ENCODE measurements at regions not wholly inside any gene's neighbourhood (a gene's known extent, or its start where the extent isn't known, plus 50 kb on each side); places are given as distances from the start of the nearest gene placed in this dataset.
"Not testable (repeated sequence)": the region's sequence is repeated elsewhere in the genome, so short reads cannot be mapped to it uniquely, and the experiment has no call there.

DNA sequence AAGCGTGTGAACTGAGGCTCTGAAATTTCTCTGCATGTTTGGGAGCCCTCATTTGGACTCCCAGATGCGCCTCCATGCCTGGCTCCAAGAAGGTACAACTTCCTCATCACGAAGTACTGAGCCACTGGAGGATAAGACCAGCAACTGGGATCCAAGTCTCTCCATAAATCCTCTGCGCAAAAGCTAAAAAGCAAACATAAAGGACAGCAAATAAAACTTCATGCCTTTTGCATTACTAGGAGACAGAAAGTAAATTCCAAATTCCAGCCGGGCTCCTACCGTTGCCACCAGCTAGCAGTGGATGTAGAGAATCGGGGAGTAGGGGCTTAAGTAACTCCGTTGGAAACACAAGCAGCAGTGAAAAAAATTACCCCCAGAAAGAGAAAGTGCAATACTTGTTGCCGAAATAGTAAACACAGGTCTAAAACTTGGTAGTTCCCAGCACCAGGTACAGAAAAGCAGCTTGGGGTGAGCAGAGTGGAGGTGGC lies 477.1 kb upstream of the TENM3 start:
- DNase-seq, result no peak

DNA sequence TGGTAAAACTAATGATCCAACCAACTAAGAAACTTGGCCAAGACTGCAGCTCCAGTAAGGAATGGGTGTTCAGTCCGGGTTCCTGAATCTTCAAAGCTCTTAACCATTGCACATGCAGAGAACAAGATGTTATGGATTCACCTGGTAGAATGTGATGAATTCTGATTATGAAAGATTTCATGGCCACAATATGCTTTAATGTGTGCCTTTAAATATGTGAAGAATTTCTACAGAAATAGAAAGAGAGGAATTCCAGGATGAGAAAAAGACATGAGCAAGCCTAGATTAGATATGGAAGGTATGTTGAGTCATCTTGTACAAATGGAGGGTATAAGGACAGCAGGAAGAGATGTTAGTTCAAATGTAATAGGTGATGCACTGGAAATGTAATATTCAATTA lies 472.2 kb upstream of the TENM3 start:
- no peak for DNase-seq

GRCh38 chr4:181775298-181775697 lies 467.9 kb upstream of the TENM3 start:
- DNase-seq, result no peak

GRCh38 chr4:181776264-181777054 lies 466.7 kb upstream of the TENM3 start:
- no peak for DNase-seq

GRCh38 chr4:181777518-181777917 lies 465.7 kb upstream of the TENM3 start:
- DNase-seq, result no peak

GRCh38 chr4:181784881-181785280 lies 458.3 kb upstream of the TENM3 start:
- DNase-seq, result no peak

- no peak for DNase-seq
These were observed 450.6 kb upstream of the TENM3 start for GRCh38 chr4:181792641-181793040.

- no peak for DNase-seq
These were observed 450.1 kb upstream of the TENM3 start for GRCh38 chr4:181793096-181793495.

GRCh38 chr4:181796502-181796901 lies 446.7 kb upstream of the TENM3 start:
- DNase-seq, result no peak

GRCh38 chr4:181798536-181798935 lies 444.7 kb upstream of the TENM3 start:
- DNase-seq, result no peak

DNA sequence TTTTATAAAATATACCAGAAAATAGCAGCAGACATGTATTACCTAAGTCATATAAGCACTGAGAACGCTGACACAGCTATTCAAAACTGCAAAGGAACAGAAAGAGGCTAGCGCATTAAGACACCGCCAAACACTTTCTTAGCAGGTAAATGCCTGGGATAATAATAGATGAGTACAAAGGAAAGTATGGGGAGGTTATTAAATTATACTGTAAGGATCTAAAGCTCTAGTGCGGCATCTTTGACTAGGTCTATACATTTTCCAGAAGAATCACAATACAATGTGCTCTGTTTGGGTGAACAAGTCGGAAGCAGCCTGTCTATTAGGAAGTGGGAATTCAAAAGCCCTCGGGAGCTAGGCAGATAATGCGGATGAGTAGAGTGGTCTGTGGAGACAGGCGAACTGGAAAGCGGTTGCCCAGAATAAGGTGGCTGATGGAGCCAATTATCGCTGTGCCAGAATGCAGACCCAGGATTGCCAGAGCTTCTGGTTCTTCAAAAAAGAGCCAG lies 443.6 kb upstream of the TENM3 start:
- no peak for DNase-seq

- no peak for DNase-seq
These were observed 441.0 kb upstream of the TENM3 start for GRCh38 chr4:181802207-181802606.

GRCh38 chr4:181807771-181808170 lies 435.4 kb upstream of the TENM3 start:
- no peak for DNase-seq

- DNase-seq, result no peak
These were observed 432.5 kb upstream of the TENM3 start for GRCh38 chr4:181810711-181811110.

DNA sequence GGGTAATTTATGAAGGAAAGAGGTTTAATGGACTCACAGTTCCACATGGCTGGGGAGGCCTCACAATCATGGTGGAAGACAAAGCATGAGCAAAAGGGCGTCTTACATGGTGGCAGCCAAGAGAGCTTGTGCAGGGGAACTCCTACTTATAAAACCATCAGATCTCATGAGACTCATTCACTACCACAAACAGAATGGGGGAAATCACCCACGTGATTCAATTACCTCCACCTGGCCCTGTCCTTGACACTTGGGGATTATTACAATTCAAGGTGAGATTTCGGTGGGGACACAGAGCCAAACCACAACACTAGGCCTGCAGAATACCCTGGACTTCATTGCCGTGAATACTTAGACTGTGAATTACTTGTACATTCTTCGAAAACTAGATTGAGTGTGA lies 431.7 kb upstream of the TENM3 start:
- DNase-seq, result not testable (repeated sequence)

DNA sequence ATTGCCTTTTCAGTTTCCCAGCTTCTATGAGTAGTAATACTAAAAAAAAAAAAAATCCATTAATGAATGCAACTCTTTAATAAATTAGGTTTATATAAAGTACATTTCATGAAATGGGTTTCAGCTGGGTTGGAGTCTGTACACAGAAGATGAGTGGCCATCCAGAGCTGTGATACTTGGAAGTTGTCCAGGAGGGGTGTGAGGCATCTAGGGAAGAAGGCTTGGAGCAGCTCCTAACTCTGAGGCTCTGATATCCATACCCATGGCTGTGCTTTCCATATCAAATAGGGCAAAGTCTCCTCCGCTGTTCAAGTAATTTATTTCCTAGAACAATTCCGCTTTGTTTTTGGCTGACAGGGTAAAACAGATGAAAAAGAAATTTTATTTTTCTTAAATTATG lies 423.3 kb upstream of the TENM3 start:
- DNase-seq, result no peak

GRCh38 chr4:181820553-181820952 lies 422.6 kb upstream of the TENM3 start:
- DNase-seq, result no peak

- DNase-seq, result no peak
These were observed 421.9 kb upstream of the TENM3 start for GRCh38 chr4:181821039-181822004.

DNA sequence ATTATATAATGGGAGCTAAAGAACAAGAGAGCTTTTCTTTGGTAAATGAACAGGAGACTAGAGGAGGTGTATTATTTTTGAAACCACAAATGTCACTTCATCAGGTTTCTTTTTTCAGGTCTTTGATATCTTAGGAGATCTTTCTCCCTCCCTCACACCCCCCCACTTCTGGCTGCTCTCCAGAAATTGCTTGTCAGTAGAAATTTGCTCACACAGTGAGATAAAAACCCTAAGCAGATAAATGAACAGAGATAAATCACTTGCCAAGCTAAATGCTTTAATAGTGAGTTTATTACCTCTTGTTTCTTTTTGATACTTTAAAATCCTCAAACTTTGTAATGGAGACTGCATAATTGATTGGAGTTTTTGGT lies 421.2 kb upstream of the TENM3 start:
- DNase-seq, result no peak

DNA sequence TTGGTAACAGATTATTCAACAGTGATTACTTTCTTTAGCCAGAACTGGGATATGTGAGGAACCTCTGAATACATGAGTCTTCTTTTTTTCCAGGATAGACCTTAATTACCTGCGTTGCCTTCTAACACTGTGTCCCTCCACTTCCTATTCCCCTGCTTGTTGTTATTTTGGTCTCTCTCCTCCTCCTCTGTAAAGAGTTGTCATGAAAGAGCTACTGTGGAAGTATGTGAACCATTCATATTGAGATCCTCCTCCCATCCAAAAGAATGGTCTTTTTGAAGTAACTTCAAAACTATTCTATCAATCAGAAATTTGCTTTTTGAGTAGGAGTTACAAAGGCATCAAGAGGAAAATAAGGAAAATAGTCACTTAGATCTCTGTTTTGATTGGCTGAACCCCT lies 420.0 kb upstream of the TENM3 start:
- DNase-seq, result no peak

DNA sequence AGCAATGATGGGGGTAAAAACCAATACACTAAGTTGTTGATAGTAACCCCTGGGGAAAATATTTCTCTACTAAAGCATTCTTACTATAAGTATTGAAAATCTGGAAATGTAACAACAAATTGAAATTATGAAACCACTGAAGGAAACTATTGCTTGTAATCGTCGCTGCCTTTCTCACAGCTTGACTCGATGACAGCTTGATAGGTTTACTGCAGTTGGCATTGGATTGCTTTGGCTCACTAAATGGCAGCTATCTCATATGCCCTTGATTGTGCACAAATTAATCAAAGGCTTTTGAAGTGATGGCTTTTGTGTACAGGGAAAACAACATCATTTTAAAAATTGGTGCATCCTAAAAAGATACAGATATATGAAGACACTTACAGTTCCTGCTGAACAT lies 419.6 kb upstream of the TENM3 start:
- DNase-seq, result no peak

- DNase-seq, result no peak
These were observed 417.6 kb upstream of the TENM3 start for GRCh38 chr4:181825564-181825963.

GRCh38 chr4:181827246-181827645 lies 416.0 kb upstream of the TENM3 start:
- no peak for DNase-seq

Data from activated gamma-delta T cell treated with Interleukin-2 at 50 U/mL for 16 hours (primary cell).